ENCODE measurements at regions not wholly inside any gene's neighbourhood (a gene's known extent, or its start where the extent isn't known, plus 50 kb on each side); places are given as distances from the start of the nearest gene placed in this dataset.

DNA sequence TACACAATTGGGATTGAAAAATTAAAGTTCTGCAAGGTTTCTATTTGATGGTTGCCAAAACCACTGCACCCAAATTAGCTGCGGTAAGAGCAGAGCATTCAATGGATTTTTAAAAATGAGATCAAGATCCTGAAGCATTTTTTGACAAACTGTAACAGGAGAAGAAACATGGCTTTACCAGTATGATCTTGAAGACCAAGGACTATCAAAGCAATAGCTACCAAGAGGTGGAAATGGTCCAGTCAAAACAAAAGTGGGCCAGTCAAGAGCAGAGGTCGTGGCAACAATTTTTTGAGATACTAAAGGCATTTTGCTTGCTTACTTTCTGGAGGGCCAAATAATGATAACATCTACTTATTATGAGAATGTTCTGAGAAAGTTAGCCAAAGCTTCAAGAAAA is 186.8 kb downstream of the RDH14 start:
- DNase-seq: no peak

GRCh38 chr2:18373081-18373480 is 187.4 kb downstream of the RDH14 start:
- no peak for DNase-seq

DNA sequence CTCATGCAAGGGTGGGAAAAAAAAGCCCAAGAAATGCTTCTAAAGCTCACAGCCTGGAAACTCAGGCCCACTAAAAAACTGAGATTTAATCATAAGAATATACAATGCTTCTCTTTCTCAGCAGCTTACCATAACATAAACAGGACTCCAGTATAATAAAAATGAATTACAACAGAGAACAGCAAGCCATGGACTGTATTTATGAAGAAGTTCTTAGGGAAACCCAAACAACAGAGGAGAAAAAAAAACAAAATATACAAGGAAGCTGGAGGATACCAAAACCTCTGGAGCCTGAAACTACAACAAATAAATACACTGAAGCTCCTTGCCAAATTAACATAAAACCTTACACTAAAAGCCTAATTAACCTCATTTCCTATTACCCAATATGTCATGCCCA is 187.8 kb downstream of the RDH14 start:
- DNase-seq: no peak

DNA sequence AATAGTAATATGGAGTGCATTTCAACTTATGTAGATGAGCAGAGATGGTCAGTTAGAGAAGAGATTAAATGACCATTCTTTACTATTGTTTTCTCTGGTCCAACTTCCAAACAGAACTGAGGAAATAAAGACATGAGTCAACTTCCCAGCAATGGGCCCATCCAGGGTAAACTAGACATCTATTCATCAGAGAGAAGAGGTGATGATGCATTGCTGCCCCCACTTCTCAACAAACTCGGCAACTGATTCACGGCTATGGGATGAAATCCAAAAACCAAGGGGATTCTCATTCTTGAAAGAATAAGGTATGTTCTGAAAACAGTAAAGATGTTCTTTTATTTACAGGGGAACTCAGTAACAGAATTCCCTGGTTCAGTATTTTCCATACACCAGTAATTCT is 190.7 kb downstream of the RDH14 start:
- no peak for DNase-seq

- no peak for DNase-seq
Observed at GRCh38 chr2:18368008-18368407, 192.4 kb downstream of the RDH14 start.

DNA sequence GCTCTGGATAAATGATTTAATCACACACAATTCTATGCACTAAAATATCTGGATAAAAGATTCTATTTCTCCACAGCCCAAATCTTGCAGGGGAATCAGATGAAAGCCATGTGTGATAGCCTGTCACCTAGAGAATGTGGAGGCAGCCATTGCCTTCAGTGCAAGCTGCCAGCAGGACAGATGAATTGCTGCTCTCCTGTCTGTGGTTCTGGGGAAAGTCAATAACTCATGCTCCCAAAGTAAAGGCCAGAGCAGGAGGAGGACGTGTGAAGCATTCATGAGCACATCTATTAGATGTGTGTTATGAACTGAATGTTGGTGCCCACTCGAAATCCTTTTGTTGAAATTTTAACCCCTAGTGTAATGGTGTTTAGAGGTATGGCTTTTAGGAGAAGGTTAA is 195.1 kb downstream of the RDH14 start:
- DNase-seq: no peak

GRCh38 chr2:18363348-18363747 is 197.1 kb downstream of the RDH14 start:
- no peak for DNase-seq

DNA sequence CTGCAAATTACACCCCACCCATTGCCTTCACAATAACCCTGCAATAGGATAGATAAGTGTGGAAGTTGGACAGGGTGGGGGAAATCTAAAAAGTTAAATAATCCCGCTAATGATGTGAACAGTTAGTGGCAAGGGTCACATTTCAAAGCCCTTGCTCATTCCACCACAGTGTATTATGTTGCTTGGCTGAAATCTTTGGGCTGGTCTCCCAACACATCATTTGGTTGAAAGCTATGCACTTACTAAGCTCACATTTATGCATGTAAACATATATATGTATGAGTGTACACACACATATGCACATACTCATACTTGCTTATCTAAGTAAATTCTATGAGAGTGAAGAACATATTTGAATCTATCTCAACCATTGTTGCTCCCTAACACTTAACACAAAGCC is 197.8 kb downstream of the RDH14 start:
- no peak for DNase-seq

DNA sequence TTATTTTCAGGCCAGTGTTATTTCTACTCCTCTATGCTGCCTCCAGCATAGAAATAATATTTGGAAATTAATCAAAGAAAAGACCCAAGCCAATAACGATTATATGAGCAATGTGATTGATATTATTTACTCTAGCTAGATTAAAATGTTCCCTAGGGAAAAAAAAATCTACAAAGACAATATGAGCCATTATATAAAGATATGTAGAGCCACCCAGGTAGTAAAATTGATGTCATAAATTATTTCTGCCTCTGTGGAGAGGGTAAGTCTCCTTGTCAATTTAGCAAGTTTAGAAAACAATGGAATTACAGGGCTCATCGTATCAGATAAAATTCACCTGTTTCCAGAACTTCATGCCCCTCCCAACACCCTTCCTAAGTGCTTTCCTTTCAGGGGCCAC is 202.9 kb downstream of the RDH14 start:
- no peak for DNase-seq

- DNase-seq: no peak
Observed at GRCh38 chr2:18356676-18357075, 203.8 kb downstream of the RDH14 start.

DNA sequence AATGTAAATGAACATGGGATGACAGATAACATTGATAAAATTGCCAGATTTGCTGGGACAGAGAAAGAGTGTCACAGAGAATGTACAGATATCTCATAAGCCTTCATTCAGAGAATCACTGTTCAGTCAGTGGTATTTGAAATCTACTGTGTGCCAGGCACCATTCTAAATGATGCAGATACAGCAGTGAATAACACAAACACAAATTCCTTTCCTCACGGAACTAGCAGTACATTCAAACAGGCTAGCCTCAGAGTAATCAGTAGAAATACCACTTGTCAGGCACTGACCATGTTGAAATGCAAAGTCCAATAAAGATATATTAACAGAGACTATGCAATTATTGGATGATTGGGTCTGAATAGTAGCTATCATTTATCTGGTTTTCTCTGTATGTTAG is 211.0 kb downstream of the RDH14 start:
- DNase-seq: no peak

DNA sequence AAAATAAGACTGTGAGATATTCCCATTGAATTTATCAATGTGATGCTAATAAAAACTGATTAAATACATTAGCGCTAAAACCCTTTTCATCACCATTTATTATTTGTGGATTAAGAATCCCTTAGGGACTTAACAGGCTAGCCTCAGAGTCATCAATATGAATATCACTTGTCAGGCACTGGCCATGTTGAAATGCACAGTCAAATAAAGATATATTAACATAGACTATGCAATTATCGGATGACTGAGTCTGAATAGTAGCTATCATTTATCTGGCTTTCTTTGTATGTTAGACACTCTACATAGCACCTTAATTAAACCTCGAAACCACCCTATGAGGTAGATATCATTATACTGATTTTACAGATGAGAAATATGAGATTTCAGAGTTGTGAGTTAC is 213.6 kb downstream of the RDH14 start:
- DNase-seq: no peak

DNA sequence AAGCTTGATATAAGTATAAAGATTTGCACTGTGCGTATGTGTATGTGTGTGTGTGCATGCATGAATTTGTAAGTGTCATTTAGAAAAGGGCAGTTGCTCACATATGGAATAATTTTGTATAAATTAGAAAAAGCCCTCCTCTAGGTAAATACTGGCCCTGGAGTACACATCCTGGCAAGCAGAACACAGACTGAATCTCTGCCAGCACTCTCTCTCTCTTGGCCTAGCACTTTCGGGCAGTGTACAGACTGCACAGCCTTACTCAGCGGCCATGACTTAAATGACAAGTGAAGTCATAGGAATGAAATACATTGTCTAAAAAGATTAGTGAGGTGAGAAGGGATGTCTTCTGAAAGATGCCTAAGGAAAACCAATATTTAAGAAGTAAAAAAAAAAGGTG is 214.1 kb downstream of the RDH14 start:
- no peak for DNase-seq

- no peak for DNase-seq
Observed at GRCh38 chr2:18345848-18346247, 214.6 kb downstream of the RDH14 start.

- DNase-seq: no peak
Observed at GRCh38 chr2:18342901-18343300, 217.6 kb downstream of the RDH14 start.

DNA sequence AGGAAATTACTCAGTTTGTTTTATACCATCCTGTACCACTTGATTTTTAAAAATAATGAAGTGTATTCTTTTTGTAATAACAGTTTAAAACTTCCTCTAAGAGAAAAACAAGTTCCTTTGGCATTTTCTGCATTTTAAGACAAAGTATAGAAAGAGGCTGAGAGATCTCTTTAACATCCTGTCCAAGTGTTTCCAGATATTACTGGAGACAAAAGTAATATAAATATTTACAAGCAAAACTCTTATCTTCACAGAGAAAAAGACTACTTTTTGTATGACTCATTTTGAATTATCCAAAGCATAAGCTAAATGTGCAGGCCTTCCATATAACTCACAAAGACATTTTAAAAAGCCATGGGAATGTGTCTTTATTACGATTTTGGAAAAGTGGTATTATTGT is 221.1 kb downstream of the RDH14 start:
- no peak for DNase-seq

- DNase-seq: no peak
Observed at GRCh38 chr2:18336975-18337374, 223.5 kb downstream of the RDH14 start.

- DNase-seq: no peak
Observed at GRCh38 chr2:18332477-18332876, 228.0 kb downstream of the RDH14 start.

- DNase-seq: no peak
Observed at GRCh38 chr2:18325118-18325517, 235.3 kb downstream of the RDH14 start.

DNA sequence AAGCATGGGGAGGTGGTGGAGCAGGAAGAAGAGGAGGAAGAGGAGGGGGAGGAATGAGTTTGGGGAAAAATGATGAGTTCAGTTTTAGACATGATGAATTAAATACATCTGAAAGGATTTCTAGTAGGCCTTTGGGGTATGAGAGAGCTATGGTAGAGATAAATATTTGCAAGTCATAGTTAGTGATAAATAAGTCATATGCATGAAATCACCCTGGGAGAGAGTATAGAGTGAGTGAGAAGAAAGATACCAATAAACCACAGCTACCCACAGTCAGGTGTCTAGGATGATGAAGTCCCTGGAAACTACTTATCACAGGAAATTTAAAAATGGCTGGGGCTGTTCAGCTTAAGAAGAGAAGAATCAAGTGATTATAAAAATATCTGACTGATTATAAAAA is 240.5 kb downstream of the RDH14 start:
- no peak for DNase-seq

DNA sequence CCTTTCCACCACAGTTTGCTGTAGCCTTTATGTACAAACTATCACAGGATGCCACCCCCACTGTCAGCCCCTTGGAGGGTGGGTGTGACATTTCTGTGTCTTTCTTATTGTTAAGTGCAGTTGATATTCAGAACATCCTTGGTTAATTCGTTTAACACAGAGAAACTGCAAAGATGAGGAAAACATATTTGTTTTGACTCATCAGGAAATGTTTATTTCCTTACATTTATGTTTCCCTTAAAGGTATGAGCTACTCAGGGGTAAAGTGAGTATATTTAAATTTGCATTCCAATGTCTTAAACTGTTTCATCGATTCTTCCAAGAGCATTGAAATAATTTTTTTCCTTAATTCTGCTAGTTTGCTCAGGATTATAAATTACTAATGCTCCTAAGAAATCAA is 243.4 kb downstream of the RDH14 start:
- no peak for DNase-seq

DNA sequence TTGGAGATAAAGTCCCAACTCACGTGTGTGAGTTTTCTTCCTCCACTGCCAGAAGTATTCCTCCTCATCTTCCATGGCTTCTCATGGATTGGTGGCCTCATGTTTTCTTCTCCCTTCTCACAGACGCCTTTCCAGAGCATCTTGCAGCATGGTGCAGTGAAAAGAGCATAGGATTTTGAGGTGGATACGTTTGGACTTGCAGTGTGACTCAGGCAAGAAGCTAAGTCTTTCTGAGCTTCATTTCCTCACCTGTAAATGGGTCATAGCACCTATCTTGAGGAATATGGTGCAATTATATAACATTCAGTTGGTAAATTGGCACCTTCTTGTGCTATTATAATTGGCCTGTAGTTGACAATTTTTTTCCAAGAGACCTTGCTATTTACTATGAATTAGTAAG is 247.6 kb downstream of the RDH14 start:
- no peak for DNase-seq

DNA sequence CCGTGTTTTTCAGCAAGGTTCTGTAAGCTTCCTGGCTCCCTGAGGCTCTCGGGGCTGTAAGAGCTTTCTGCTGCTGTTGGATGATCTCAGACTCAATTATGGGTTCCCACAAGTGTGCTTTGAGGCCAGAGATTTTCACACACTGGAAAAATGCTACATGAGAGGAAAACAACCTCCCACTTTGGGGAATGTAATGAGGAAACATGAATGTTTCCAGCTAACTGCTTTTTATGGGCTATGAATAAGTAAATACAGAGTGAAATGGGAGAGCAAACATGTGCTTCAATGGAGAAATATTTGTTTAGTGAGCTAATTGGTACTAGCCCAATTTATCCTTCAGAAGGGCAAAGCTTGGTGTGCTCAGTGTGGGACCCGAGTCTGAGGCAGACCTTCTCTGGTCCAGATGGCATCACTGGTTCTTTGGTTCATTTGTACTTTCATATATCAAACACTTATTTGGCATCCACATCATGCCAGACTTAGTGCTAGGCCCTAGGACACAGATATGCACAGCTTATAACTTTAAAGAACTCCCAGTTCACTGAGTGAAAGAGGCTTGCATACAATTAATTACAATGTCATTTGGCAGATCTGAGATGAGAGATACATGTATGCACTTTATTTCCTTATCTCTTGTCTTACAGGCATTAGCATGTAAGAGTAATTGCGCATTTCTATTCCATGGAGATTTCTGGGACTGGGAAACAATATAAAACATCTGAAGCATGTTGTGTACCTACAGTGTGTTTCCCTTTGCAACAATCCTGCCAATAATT is 248.8 kb downstream of the RDH14 start:
- DNase-seq: no peak

- no peak for DNase-seq
Observed at GRCh38 chr2:18309627-18310026, 250.8 kb downstream of the RDH14 start.

- DNase-seq: no peak
Observed at GRCh38 chr2:18309188-18309587, 251.3 kb downstream of the RDH14 start.

- DNase-seq: no peak
Observed at GRCh38 chr2:18304849-18305248, 255.6 kb downstream of the RDH14 start.
